HEK293 (cell line): ENCODE measurements at regions not wholly inside any gene's neighbourhood (a gene's known extent, or its start where the extent isn't known, plus 50 kb on each side); places are given as distances from the start of the nearest gene placed in this dataset.

ENCODE experiments used
- CTCF ChIA-PET: fragments of 350-600 bp; formaldehyde crosslinking; extraction: SDS; loops from one replicate; lab custom pipeline; 2021; ENCODE audit warnings: antibody characterized with exemption; lab: Yijun Ruan, JAX
- POLR2A ChIA-PET: fragments of 300-600 bp; formaldehyde crosslinking; extraction: SDS; loops from one replicate; lab custom pipeline; 2020; ENCODE audit warnings: antibody characterized with exemption, inconsistent platforms; lab: Yijun Ruan, JAX
- H3K27ac ChIP-seq: fragments of 200-500 bp; sonication (Bioruptor generic); 2 replicates; pipeline ENCODE4 v1.5.1; 2014; ENCODE audit warnings: low read depth, low read length, control low read depth, inconsistent platforms; ENCODE audit errors: extremely low read depth
- H3K36me3 ChIP-seq, 2 experiments: fragments of 200-500 bp in 1 of 2; sonication (Bioruptor generic) in 1 of 2; 1 replicate in 1 of 2; 2 replicates in 1 of 2; pipeline ENCODE4 v1.5.1; 2014 to 2017; ENCODE audit warnings: inconsistent platforms in 2 of 2, low read length in 2 of 2; ENCODE audit not compliant: control insufficient read depth in 2 of 2, insufficient read depth in 1 of 2
- H3K4me1 ChIP-seq: fragments of 200-500 bp; sonication (Bioruptor generic); 2 replicates; pipeline ENCODE4 v1.5.1; 2014; ENCODE audit warnings: mild to moderate bottlenecking, low read length, inconsistent platforms; ENCODE audit not compliant: control insufficient read depth, insufficient read depth
- H3K4me3 ChIP-seq: 2 replicates; pipeline ENCODE4 v1.5.1; 2011; ENCODE audit warnings: low read depth, mild to moderate bottlenecking, control low read depth, low read length, moderate library complexity
- H3K9me3 ChIP-seq: fragments of 200-500 bp; sonication (Bioruptor generic); 2 replicates; pipeline ENCODE4 v1.5.1; 2014; ENCODE audit warnings: low read depth, low read length, inconsistent platforms; ENCODE audit not compliant: control insufficient read depth, insufficient read depth
- FEZF1 ChIP-seq: fragments of 450-650 bp; formaldehyde crosslinking; IDR thresholded peaks from 2 replicates; pipeline ENCODE4 v1.5.1; 2016; ENCODE audit warnings: missing biosample characterization, missing genetic modification characterization
- MYNN ChIP-seq: fragments of 450-650 bp; formaldehyde crosslinking; IDR thresholded peaks from 2 replicates; pipeline ENCODE4 v1.5.1; 2016; ENCODE audit warnings: missing biosample characterization, missing genetic modification characterization, borderline replicate concordance
- OSR2 ChIP-seq: fragments of 450-650 bp; formaldehyde crosslinking; IDR thresholded peaks from 2 replicates; pipeline ENCODE4 v1.5.1; 2016; ENCODE audit warnings: missing biosample characterization, missing genetic modification characterization
- PRDM4 ChIP-seq: fragments of 450-650 bp; formaldehyde crosslinking; IDR thresholded peaks from 2 replicates; pipeline ENCODE4 v1.5.1; 2017; ENCODE audit warnings: missing biosample characterization, missing genetic modification characterization
- YY2 ChIP-seq: fragments of 450-650 bp; formaldehyde crosslinking; IDR thresholded peaks from 2 replicates; pipeline ENCODE4 v1.5.1; 2016; ENCODE audit warnings: missing biosample characterization, missing genetic modification characterization
- ZEB2 ChIP-seq: fragments of 450-650 bp; formaldehyde crosslinking; IDR thresholded peaks from 2 replicates; pipeline ENCODE4 v1.5.1; 2016; ENCODE audit warnings: missing biosample characterization, missing genetic modification characterization
- ZNF146 ChIP-seq: fragments of 450-650 bp; formaldehyde crosslinking; IDR thresholded peaks from 2 replicates; pipeline ENCODE4 v1.5.1; 2016; ENCODE audit warnings: missing biosample characterization, missing genetic modification characterization
- ZNF350 ChIP-seq: fragments of 450-650 bp; formaldehyde crosslinking; IDR thresholded peaks from 2 replicates; pipeline ENCODE4 v1.5.0; 2017; ENCODE audit warnings: missing biosample characterization, mild to moderate bottlenecking, missing genetic modification characterization
- ZNF37A ChIP-seq: fragments of 450-650 bp; IDR thresholded peaks from 2 replicates; pipeline ENCODE4 v1.5.1; 2018; ENCODE audit warnings: missing biosample characterization, missing genetic modification characterization
- ZNF645 ChIP-seq: fragments of 450-650 bp; formaldehyde crosslinking; IDR thresholded peaks from 2 replicates; pipeline ENCODE4; 2016; ENCODE audit warnings: missing biosample characterization, missing genetic modification characterization
- ZNF776 ChIP-seq: fragments of 450-650 bp; formaldehyde crosslinking; IDR thresholded peaks from 2 replicates; pipeline ENCODE4 v1.5.0; 2017; ENCODE audit warnings: missing biosample characterization, missing genetic modification characterization, borderline replicate concordance
- ZNF785 ChIP-seq: fragments of 450-650 bp; formaldehyde crosslinking; IDR thresholded peaks from 2 replicates; pipeline ENCODE4 v1.5.1; 2016; ENCODE audit warnings: missing biosample characterization, missing genetic modification characterization
- ZNF791 ChIP-seq: fragments of 450-650 bp; formaldehyde crosslinking; IDR thresholded peaks from 2 replicates; pipeline ENCODE4 v1.5.1; 2016; ENCODE audit warnings: missing biosample characterization, missing genetic modification characterization
- ZNF837 ChIP-seq: fragments of 450-650 bp; formaldehyde crosslinking; IDR thresholded peaks from 2 replicates; pipeline ENCODE4 v1.5.1; 2016; ENCODE audit warnings: missing biosample characterization, missing genetic modification characterization
- ZSCAN16 ChIP-seq: fragments of 450-650 bp; formaldehyde crosslinking; IDR thresholded peaks from 2 replicates; pipeline ENCODE4 v1.5.1; 2016; ENCODE audit warnings: missing biosample characterization, missing genetic modification characterization

GRCh38 chr13:97165502-97166425 lies 56.4 kb upstream of the MBNL2 start:
- CTCF ChIA-PET, result interaction anchor here (0.7 kb wide), 1 partner anchor 194 kb away, joined by 3 read pairs; no protein-coding TSS in a partner anchor
- TF ChIP-seq ZNF791 (tag by site-specific recombination), result no peak
- TF ChIP-seq, all 188 proteins: peak for 0

DNA sequence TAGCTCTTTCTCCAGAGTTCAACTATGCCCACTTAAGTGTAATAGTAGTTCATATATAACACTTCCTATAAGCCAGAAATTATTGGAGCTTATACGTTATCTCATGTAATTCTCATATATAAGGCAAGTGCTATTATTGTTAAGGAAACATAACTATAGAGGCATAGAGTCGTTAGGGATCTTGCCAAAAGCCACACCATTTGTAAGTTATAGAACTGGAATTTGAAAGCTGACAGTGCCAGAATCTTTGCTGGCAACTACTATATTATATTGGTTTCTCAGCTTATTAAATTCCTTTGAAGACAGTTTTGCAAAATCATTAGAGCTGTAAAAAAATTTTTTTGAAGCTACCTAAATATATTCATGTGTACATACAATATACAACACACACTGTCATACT lies 51.0 kb upstream of the MBNL2 start:
- ChIA-PET POLR2A (no interaction called here), CTCF (interaction anchor here (0.6 to 0.9 kb wide), 2 partner anchors 50 to 61 kb away, joined by 3 to 4 read pairs; no protein-coding TSS in a partner anchor)
- no peaks in the 10 kb centered on the region for H3K4me1 ChIP-seq
- H3K27ac ChIP-seq, result no peak overlapping the region
- no peak overlapping the region for H3K4me3 ChIP-seq
- no peaks in the 10 kb centered on the region for H3K9me3 ChIP-seq
- TF ChIP-seq ZSCAN16 (tag by site-specific recombination) (no peak), YY2 (tag by site-specific recombination) (no peak), ZEB2 (tag by site-specific recombination) (no peak), FEZF1 (tag by site-specific recombination) (no peak), ZNF146 (tag by site-specific recombination) (no peak), ZNF776 (tag by site-specific recombination) (no peak), ZNF645 (no peak), ZNF37A (no peak), PRDM4 (tag by site-specific recombination) (no peak), MYNN (tag by site-specific recombination) (no peak), ZNF350 (tag by site-specific recombination) (no peak), ZNF837 (tag by site-specific recombination) (no peak), ZNF785 (tag by site-specific recombination) (no peak), OSR2 (no peak)
- no peaks in the 10 kb centered on the region for H3K36me3 ChIP-seq

More at GRCh38 chr13:97165502-97166425, 56.4 kb upstream of the MBNL2 start:
- no peaks in the 10 kb centered on the region for H3K9me3 ChIP-seq
- no peaks in the 10 kb centered on the region for H3K36me3 ChIP-seq
- no peak overlapping the region for H3K27ac ChIP-seq
- no peaks in the 10 kb centered on the region for H3K4me1 ChIP-seq
- POLR2A ChIA-PET, result no interaction called here
- no peak overlapping the region for H3K4me3 ChIP-seq
